SJSA1 (cell line): ENCODE measurements at regions not wholly inside any gene's neighbourhood (a gene's known extent, or its start where the extent isn't known, plus 50 kb on each side); places are given as distances from the start of the nearest gene placed in this dataset.

Source experiments
- DNase-seq, 2 experiments: peaks; one replicate each; pipeline ENCODE4 v3.0.0-alpha.2; 2015 to 2020; ENCODE audit warnings: low spot score in 2 of 2, low read depth in 1 of 2
- H3K27ac ChIP-seq: fragments of 250-450 bp; sonication (Bioruptor Pico); 2 replicates; pipeline ENCODE4 v1.5.1; 2020; ENCODE audit warnings: mild to moderate bottlenecking, moderate library complexity
- H3K27me3 ChIP-seq: fragments of 250-450 bp; sonication (Bioruptor Pico); replicated peaks from 2 replicates; pipeline ENCODE4 v1.5.1; 2020; ENCODE audit warnings: mild to moderate bottlenecking, moderate library complexity
- H3K36me3 ChIP-seq: fragments of 250-450 bp; sonication (Bioruptor Pico); 2 replicates; pipeline ENCODE4 v1.5.1; 2020; ENCODE audit warnings: mild to moderate bottlenecking
- H3K4me1 ChIP-seq: fragments of 250-450 bp; sonication (Bioruptor Pico); replicated peaks from 2 replicates; pipeline ENCODE4 v1.6.1; 2021; ENCODE audit warnings: mild to moderate bottlenecking
- H3K4me3 ChIP-seq: fragments of 250-450 bp; sonication (Bioruptor Pico); 2 replicates; pipeline ENCODE4 v1.5.1; 2020; ENCODE audit warnings: mild to moderate bottlenecking
- H3K9me3 ChIP-seq: fragments of 250-450 bp; sonication (Bioruptor Pico); replicated peaks from 2 replicates; pipeline ENCODE4 v1.5.1; 2020; ENCODE audit warnings: mild to moderate bottlenecking

- no peak for DNase-seq
- Histone ChIP-seq H3K9me3 (no peaks in the 10 kb centered on the region), H3K27ac (no peak overlapping the region), H3K27me3 (no peaks in the 10 kb centered on the region), H3K36me3 (no peaks in the 10 kb centered on the region), H3K4me3 (no peak overlapping the region), H3K4me1 (peaks cover 19% of the 10 kb centered on the region)
These were observed 138.3 kb downstream of the MEX3B start for GRCh38 chr15:81907521-81907920.

DNA sequence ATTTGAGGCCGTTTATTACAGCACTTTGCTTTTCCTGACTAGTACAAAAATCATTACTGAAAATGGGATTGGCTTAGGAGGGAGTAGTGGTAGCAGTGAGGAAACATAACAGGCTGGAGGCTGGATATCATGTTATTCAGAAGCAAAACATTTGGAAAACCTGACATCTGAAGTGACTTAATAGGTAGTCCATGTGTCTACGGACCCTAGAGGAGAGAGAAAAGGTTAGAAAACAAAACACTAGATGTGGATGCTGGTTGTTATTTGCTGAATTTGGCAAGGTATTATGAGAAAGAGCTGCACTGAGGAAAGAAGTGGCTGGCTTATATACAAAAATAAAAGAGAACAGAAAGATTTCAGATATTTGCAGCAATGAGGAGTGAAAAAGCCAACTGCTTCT lies 139.9 kb downstream of the MEX3B start:
- H3K4me3 ChIP-seq: no peak overlapping the region
- peaks cover 3% of the 10 kb centered on the region for H3K4me1 ChIP-seq
- H3K27me3 ChIP-seq: no peaks in the 10 kb centered on the region
- no peak for DNase-seq
- H3K36me3 ChIP-seq: no peaks in the 10 kb centered on the region
- no peaks in the 10 kb centered on the region for H3K9me3 ChIP-seq
- H3K27ac ChIP-seq: no peak overlapping the region

- Histone ChIP-seq H3K36me3 (no peaks in the 10 kb centered on the region), H3K4me1 (peaks cover 17% of the 10 kb centered on the region), H3K4me3 (no peak overlapping the region), H3K27ac (no peak overlapping the region), H3K9me3 (no peaks in the 10 kb centered on the region), H3K27me3 (no peaks in the 10 kb centered on the region)
- DNase-seq: no peak
These were observed 144.5 kb downstream of the MEX3B start for GRCh38 chr15:81901319-81901718.

GRCh38 chr15:81899730-81900129 lies 146.1 kb downstream of the MEX3B start:
- H3K4me1 ChIP-seq: peaks cover 26% of the 10 kb centered on the region
- H3K27ac ChIP-seq: no peak overlapping the region
- no peaks in the 10 kb centered on the region for H3K36me3 ChIP-seq
- H3K4me3 ChIP-seq: no peak overlapping the region
- no peaks in the 10 kb centered on the region for H3K27me3 ChIP-seq
- DNase-seq: no peak
- no peaks in the 10 kb centered on the region for H3K9me3 ChIP-seq

GRCh38 chr15:81899024-81899423 lies 146.8 kb downstream of the MEX3B start:
- H3K4me1 ChIP-seq: peaks cover 26% of the 10 kb centered on the region
- H3K27me3 ChIP-seq: no peaks in the 10 kb centered on the region
- no peak overlapping the region for H3K27ac ChIP-seq
- no peak for DNase-seq
- H3K36me3 ChIP-seq: no peaks in the 10 kb centered on the region
- H3K4me3 ChIP-seq: no peak overlapping the region
- no peaks in the 10 kb centered on the region for H3K9me3 ChIP-seq

DNA sequence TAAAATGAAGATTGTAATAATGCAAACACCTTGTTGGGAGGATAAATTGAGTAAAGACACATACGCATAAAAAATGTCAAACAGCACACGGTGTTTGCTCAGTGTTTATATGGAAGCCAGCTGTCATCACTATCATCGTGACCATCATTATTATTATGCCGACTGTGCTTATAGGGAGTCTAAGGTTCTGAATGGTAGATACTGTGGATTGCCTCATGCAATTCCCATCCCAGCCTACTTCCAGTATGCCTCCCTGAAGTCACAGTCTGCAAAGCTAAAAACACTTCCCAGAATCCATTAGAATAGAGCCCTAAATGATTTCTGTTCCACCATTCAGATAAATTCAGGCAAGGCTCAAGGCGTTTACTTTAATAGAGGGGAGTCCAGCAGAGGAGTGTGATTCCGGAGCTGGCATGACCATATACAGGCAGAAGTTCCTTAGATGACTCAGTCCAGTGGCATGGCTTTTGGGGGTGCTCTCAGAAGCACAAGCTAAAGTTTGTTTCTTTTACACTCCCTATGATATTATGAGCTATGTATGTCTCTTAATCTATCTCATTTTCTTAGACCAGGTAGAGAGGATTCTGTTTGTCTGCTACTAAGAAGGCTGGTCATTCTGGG lies 148.7 kb downstream of the MEX3B start:
- no peaks in the 10 kb centered on the region for H3K9me3 ChIP-seq
- H3K36me3 ChIP-seq: no peaks in the 10 kb centered on the region
- no peak overlapping the region for H3K4me3 ChIP-seq
- H3K27me3 ChIP-seq: no peaks in the 10 kb centered on the region
- DNase-seq: peak; percentile 73 to 79
- H3K27ac ChIP-seq: peak overlapping the region; percentile 62
- H3K4me1 ChIP-seq: peaks cover 36% of the 10 kb centered on the region

DNA sequence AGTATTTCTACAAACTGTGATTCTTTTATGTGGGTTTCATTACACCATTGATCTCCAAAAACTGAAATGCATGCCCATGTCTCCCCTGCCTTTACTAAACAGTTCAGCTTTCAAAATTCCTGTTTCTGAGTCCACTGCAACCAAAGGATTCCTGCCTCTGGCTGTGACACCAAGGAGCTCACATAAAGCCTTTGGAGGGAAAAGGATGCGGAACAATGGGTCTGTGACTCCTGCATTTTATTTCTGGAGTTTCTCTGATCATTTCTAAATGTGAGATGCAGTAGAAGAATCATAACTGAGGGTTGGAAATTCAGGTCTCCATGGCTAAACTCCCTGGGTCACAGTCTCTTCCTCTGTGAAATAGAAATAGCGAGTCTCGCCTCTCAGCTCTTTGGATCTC lies 149.5 kb downstream of the MEX3B start:
- Histone ChIP-seq H3K4me1 (peaks cover 36% of the 10 kb centered on the region), H3K36me3 (no peaks in the 10 kb centered on the region), H3K9me3 (no peaks in the 10 kb centered on the region), H3K27ac (peak overlapping the region; percentile 62), H3K27me3 (no peaks in the 10 kb centered on the region), H3K4me3 (no peak overlapping the region)
- DNase-seq: no peak

- H3K4me3 ChIP-seq: no peak overlapping the region
- peak overlapping the region; percentile 62; the same call in 1 of the 2 replicates for H3K27ac ChIP-seq
- no peaks in the 10 kb centered on the region for H3K36me3 ChIP-seq
- H3K4me1 ChIP-seq: peaks cover 36% of the 10 kb centered on the region
- DNase-seq: no peak
- no peaks in the 10 kb centered on the region for H3K27me3 ChIP-seq
- H3K9me3 ChIP-seq: no peaks in the 10 kb centered on the region
These were observed 150.1 kb downstream of the MEX3B start for GRCh38 chr15:81895723-81896122.

- no peaks in the 10 kb centered on the region for H3K36me3 ChIP-seq
- H3K27ac ChIP-seq: no peak overlapping the region
- DNase-seq: no peak
- no peaks in the 10 kb centered on the region for H3K9me3 ChIP-seq
- H3K4me1 ChIP-seq: peaks cover 48% of the 10 kb centered on the region
- no peak overlapping the region for H3K4me3 ChIP-seq
- H3K27me3 ChIP-seq: no peaks in the 10 kb centered on the region
These were observed 151.8 kb downstream of the MEX3B start for GRCh38 chr15:81894061-81894460.

DNA sequence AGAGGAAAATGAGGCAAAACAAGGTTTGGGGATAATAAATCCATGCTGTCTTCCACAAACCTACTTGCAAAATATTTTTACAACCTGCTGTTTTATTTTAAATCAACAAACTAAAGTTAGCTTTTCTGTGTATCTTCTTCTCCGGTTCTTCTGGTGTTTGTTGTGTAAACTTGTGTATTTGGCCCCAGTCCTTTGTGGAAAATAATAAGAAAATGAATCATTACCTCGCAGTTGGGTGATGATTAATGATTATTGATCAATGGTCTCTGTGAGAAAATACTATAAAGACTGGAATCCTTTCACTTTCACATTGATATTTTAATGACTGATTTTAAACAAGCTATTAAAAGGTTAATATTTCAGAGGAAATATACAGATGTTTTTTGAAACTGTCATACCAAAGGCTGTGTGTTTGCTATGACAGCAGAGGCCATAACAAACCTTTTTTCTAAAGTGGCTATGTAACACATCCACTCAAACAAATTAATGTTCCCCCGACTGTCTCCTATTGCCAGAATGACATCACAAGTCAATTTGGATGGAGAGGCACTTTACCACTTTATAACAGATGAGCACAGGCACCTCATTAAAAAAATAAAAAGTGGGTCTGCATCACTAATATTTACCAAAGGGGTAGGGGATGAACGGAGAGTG lies 152.5 kb downstream of the MEX3B start:
- H3K9me3 ChIP-seq: no peaks in the 10 kb centered on the region
- H3K4me1 ChIP-seq: peaks cover 55% of the 10 kb centered on the region
- no peaks in the 10 kb centered on the region for H3K36me3 ChIP-seq
- no peak overlapping the region for H3K4me3 ChIP-seq
- no peak overlapping the region for H3K27ac ChIP-seq
- no peaks in the 10 kb centered on the region for H3K27me3 ChIP-seq
- DNase-seq: no peak

DNA sequence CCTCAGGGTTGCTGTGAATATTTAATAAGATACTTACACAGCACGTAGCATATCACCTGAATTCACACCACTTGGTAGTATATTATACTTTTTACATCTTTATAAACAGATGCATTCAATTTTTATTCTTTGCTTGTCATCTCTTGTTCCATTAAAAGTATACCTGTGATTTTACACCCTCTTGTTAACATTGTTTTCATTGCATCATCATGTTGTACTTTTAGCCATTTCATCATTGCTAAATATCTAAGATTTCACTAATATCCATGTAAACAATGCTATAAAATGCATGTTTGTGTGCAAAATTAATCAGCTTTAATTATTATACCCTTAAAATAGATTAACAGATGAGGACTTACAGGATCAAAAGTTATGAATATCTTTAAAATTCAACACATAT lies 155.3 kb downstream of the MEX3B start:
- Histone ChIP-seq H3K9me3 (no peaks in the 10 kb centered on the region), H3K36me3 (no peaks in the 10 kb centered on the region), H3K4me1 (peaks cover 49% of the 10 kb centered on the region), H3K4me3 (no peak overlapping the region), H3K27ac (no peak overlapping the region), H3K27me3 (no peaks in the 10 kb centered on the region)
- DNase-seq: no peak

DNA sequence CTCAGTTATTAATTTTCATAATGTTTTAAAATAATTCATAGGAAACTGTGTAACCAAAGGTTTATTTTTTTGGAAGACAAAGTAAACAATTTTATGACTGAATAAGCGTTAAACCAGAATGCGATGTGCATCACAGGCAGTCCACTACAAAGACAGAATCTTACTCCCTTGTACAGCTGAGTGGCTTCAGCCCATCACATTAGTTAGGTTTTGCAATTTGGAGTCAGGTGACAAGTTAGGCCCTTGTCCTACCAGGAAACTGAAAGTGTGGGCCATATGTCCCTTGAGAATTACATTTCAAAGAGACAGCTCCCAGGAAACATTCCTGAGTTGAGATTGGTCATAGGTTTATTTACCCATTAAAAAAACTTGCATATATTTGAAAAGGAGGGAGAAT lies 156.3 kb downstream of the MEX3B start:
- Histone ChIP-seq H3K9me3 (no peaks in the 10 kb centered on the region), H3K36me3 (no peaks in the 10 kb centered on the region), H3K4me1 (peaks cover 47% of the 10 kb centered on the region), H3K4me3 (no peak overlapping the region), H3K27me3 (no peaks in the 10 kb centered on the region), H3K27ac (peak overlapping the region; percentile 81)
- DNase-seq: no peak

GRCh38 chr15:81888748-81889484 lies 156.9 kb downstream of the MEX3B start:
- peak overlapping the region; percentile 81 for H3K27ac ChIP-seq

GRCh38 chr15:81887912-81888311 lies 157.9 kb downstream of the MEX3B start:
- Histone ChIP-seq H3K9me3 (no peaks in the 10 kb centered on the region), H3K27ac (peak overlapping the region; percentile 81), H3K4me3 (no peak overlapping the region), H3K27me3 (no peaks in the 10 kb centered on the region), H3K36me3 (no peaks in the 10 kb centered on the region), H3K4me1 (peaks cover 40% of the 10 kb centered on the region)
- DNase-seq: peak in 1 of 2 experiments; percentile 50

More at GRCh38 chr15:81888748-81889484, 156.9 kb downstream of the MEX3B start:
- peak; percentile 80 to 83 for DNase-seq
- Histone ChIP-seq H3K27me3 (no peaks in the 10 kb centered on the region), H3K4me3 (no peak overlapping the region), H3K9me3 (no peaks in the 10 kb centered on the region), H3K36me3 (no peaks in the 10 kb centered on the region), H3K4me1 (peaks cover 47% of the 10 kb centered on the region)
